HEK293 (cell line): ENCODE measurements at regions not wholly inside any gene's neighbourhood (a gene's known extent, or its start where the extent isn't known, plus 50 kb on each side); places are given as distances from the start of the nearest gene placed in this dataset.

Source experiments
- CTCF ChIA-PET: fragments of 350-600 bp; formaldehyde crosslinking; extraction: SDS; loops from one replicate; lab custom pipeline; 2021; ENCODE audit warnings: antibody characterized with exemption; lab: Yijun Ruan, JAX
- POLR2A ChIA-PET: fragments of 300-600 bp; formaldehyde crosslinking; extraction: SDS; loops from one replicate; lab custom pipeline; 2020; ENCODE audit warnings: antibody characterized with exemption, inconsistent platforms; lab: Yijun Ruan, JAX
- H3K27ac ChIP-seq: fragments of 200-500 bp; sonication (Bioruptor generic); 2 replicates; pipeline ENCODE4 v1.5.1; 2014; ENCODE audit warnings: low read depth, low read length, control low read depth, inconsistent platforms; ENCODE audit errors: extremely low read depth
- H3K36me3 ChIP-seq, 2 experiments: fragments of 200-500 bp in 1 of 2; sonication (Bioruptor generic) in 1 of 2; 1 replicate in 1 of 2; 2 replicates in 1 of 2; pipeline ENCODE4 v1.5.1; 2014 to 2017; ENCODE audit warnings: inconsistent platforms in 2 of 2, low read length in 2 of 2; ENCODE audit not compliant: control insufficient read depth in 2 of 2, insufficient read depth in 1 of 2
- H3K4me1 ChIP-seq: fragments of 200-500 bp; sonication (Bioruptor generic); 2 replicates; pipeline ENCODE4 v1.5.1; 2014; ENCODE audit warnings: mild to moderate bottlenecking, low read length, inconsistent platforms; ENCODE audit not compliant: control insufficient read depth, insufficient read depth
- H3K4me3 ChIP-seq: 2 replicates; pipeline ENCODE4 v1.5.1; 2011; ENCODE audit warnings: low read depth, mild to moderate bottlenecking, control low read depth, low read length, moderate library complexity
- H3K9me3 ChIP-seq: fragments of 200-500 bp; sonication (Bioruptor generic); 2 replicates; pipeline ENCODE4 v1.5.1; 2014; ENCODE audit warnings: low read depth, low read length, inconsistent platforms; ENCODE audit not compliant: control insufficient read depth, insufficient read depth
- GLI2 ChIP-seq: fragments of 450-650 bp; formaldehyde crosslinking; IDR thresholded peaks from 2 replicates; pipeline ENCODE4; 2017; ENCODE audit warnings: missing biosample characterization, missing genetic modification characterization, low read depth, borderline replicate concordance
- RBAK ChIP-seq: fragments of 450-650 bp; formaldehyde crosslinking; IDR thresholded peaks from 2 replicates; pipeline ENCODE4 v1.5.1; 2016; ENCODE audit warnings: missing biosample characterization, missing genetic modification characterization
- SCRT1 ChIP-seq: fragments of 450-650 bp; formaldehyde crosslinking; IDR thresholded peaks from 2 replicates; pipeline ENCODE4 v1.5.1; 2016; ENCODE audit warnings: missing biosample characterization, missing genetic modification characterization, borderline replicate concordance
- YY2 ChIP-seq: fragments of 450-650 bp; formaldehyde crosslinking; IDR thresholded peaks from 2 replicates; pipeline ENCODE4 v1.5.1; 2016; ENCODE audit warnings: missing biosample characterization, missing genetic modification characterization
- ZFP41 ChIP-seq: fragments of 450-650 bp; formaldehyde crosslinking; IDR thresholded peaks from 2 replicates; pipeline ENCODE4 v1.5.1; 2016; ENCODE audit warnings: missing biosample characterization, missing genetic modification characterization, borderline replicate concordance
- ZFP69B ChIP-seq: fragments of 450-650 bp; formaldehyde crosslinking; IDR thresholded peaks from 2 replicates; pipeline ENCODE4 v1.5.1; 2016; ENCODE audit warnings: missing biosample characterization, missing genetic modification characterization
- ZNF121 ChIP-seq: fragments of 450-650 bp; formaldehyde crosslinking; IDR thresholded peaks from 2 replicates; pipeline ENCODE4 v1.5.1; 2016; ENCODE audit warnings: missing biosample characterization, missing genetic modification characterization
- ZNF155 ChIP-seq: fragments of 450-650 bp; formaldehyde crosslinking; IDR thresholded peaks from 2 replicates; pipeline ENCODE4 v1.5.1; 2016; ENCODE audit warnings: missing biosample characterization, missing genetic modification characterization
- ZNF175 ChIP-seq: fragments of 450-650 bp; formaldehyde crosslinking; IDR thresholded peaks from 2 replicates; pipeline ENCODE4 v1.5.1; 2016; ENCODE audit warnings: missing biosample characterization, missing genetic modification characterization
- ZNF223 ChIP-seq: fragments of 450-650 bp; formaldehyde crosslinking; IDR thresholded peaks from 2 replicates; pipeline ENCODE4 v1.5.1; 2016; ENCODE audit warnings: missing biosample characterization, missing genetic modification characterization
- ZNF311 ChIP-seq: fragments of 450-650 bp; formaldehyde crosslinking; IDR thresholded peaks from 2 replicates; pipeline ENCODE4 v1.5.1; 2017; ENCODE audit warnings: missing biosample characterization, missing genetic modification characterization, borderline replicate concordance
- ZNF514 ChIP-seq: fragments of 450-650 bp; formaldehyde crosslinking; IDR thresholded peaks from 2 replicates; pipeline ENCODE4 v1.5.1; 2016; ENCODE audit warnings: missing biosample characterization, missing genetic modification characterization
- ZNF558 ChIP-seq: fragments of 450-650 bp; formaldehyde crosslinking; IDR thresholded peaks from 2 replicates; pipeline ENCODE4 v1.5.1; 2016; ENCODE audit warnings: missing biosample characterization, missing genetic modification characterization
- ZNF560 ChIP-seq: fragments of 450-650 bp; formaldehyde crosslinking; IDR thresholded peaks from 2 replicates; pipeline ENCODE4 v1.5.1; 2017; ENCODE audit warnings: missing biosample characterization, missing genetic modification characterization, borderline replicate concordance
- ZNF621 ChIP-seq: fragments of 450-650 bp; formaldehyde crosslinking; IDR thresholded peaks from 2 replicates; pipeline ENCODE4 v1.5.1; 2017; ENCODE audit warnings: missing biosample characterization, missing genetic modification characterization
- ZNF623 ChIP-seq: fragments of 450-650 bp; formaldehyde crosslinking; IDR thresholded peaks from 2 replicates; pipeline ENCODE4 v1.5.1; 2016; ENCODE audit warnings: missing biosample characterization, missing genetic modification characterization
- ZNF776 ChIP-seq: fragments of 450-650 bp; formaldehyde crosslinking; IDR thresholded peaks from 2 replicates; pipeline ENCODE4 v1.5.0; 2017; ENCODE audit warnings: missing biosample characterization, missing genetic modification characterization, borderline replicate concordance
- TF ChIP-seq, protein P1 (sequence below): fragments of 450-650 bp; formaldehyde crosslinking; IDR thresholded peaks from 2 replicates; pipeline ENCODE4 v1.5.1; 2016; ENCODE audit warnings: missing biosample characterization, missing genetic modification characterization
- TF ChIP-seq, protein P2 (sequence below): fragments of 450-650 bp; formaldehyde crosslinking; IDR thresholded peaks from 2 replicates; pipeline ENCODE4 v1.5.1; 2016; ENCODE audit warnings: missing biosample characterization, missing genetic modification characterization
- TF ChIP-seq, protein P3 (sequence below): fragments of 450-650 bp; formaldehyde crosslinking; IDR thresholded peaks from 2 replicates; pipeline ENCODE4 v1.5.1; 2016; ENCODE audit warnings: missing biosample characterization, missing genetic modification characterization
- TF ChIP-seq, protein P4 (sequence below): fragments of 450-650 bp; formaldehyde crosslinking; conservative IDR thresholded peaks from 2 replicates; pipeline ENCODE4 v1.5.1; 2016; ENCODE audit warnings: low read depth, missing biosample characterization, missing genetic modification characterization
- TF ChIP-seq, protein P5 (sequence below): fragments of 450-650 bp; formaldehyde crosslinking; IDR thresholded peaks from 2 replicates; pipeline ENCODE4 v1.5.1; 2016; ENCODE audit warnings: missing biosample characterization, missing genetic modification characterization

DNA sequence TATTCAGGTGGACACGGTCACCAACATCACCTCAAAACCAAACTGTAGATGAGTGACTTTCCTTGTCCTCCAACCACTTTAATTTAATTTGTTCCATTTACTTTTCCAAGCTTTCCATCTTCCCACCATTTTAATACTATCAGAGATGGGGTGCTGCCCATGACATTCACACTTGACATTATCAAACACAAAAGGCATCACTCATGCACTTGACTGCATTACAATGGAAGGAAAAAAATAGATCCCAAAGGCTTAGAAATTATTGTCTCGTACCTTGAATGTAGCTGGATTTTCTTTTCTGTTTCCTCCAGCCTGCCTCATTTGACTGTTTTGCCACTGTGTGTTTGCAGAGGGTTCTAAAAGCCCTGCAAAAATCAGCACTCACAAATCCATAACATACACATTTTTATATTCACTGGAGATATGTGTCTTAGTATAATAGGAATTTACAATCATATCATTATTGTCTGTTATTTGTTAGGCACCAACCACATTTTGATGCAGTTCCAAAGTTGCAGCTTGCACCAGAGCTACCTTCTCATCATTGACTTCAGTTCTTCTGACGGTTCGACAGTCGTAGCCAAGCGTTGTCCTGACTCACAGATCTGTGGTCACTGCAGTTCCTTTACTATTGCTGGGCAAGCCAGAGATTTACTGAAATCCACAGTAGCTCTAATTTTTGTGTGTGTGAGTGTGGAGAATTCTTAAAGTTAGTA is 712.3 kb upstream of the WWC1 start:
- Histone ChIP-seq H3K9me3 (no peaks in the 10 kb centered on the region), H3K4me1 (no peaks in the 10 kb centered on the region), H3K36me3 (no peaks in the 10 kb centered on the region), H3K27ac (no peak overlapping the region), H3K4me3 (no peak overlapping the region)
- POLR2A ChIA-PET: no interaction called here
- TF ChIP-seq RBAK (tag by site-specific recombination): no peak
- no peak for TF ChIP-seq ZNF623 (tag by site-specific recombination)
- TF ChIP-seq, protein P1, sequence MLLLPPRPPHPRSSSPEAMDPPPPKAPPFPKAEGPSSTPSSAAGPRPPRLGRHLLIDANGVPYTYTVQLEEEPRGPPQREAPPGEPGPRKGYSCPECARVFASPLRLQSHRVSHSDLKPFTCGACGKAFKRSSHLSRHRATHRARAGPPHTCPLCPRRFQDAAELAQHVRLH (tag by site-specific recombination): no peak
- TF ChIP-seq ZNF621 (tag by site-specific recombination): no peak
- TF ChIP-seq, protein P2, sequence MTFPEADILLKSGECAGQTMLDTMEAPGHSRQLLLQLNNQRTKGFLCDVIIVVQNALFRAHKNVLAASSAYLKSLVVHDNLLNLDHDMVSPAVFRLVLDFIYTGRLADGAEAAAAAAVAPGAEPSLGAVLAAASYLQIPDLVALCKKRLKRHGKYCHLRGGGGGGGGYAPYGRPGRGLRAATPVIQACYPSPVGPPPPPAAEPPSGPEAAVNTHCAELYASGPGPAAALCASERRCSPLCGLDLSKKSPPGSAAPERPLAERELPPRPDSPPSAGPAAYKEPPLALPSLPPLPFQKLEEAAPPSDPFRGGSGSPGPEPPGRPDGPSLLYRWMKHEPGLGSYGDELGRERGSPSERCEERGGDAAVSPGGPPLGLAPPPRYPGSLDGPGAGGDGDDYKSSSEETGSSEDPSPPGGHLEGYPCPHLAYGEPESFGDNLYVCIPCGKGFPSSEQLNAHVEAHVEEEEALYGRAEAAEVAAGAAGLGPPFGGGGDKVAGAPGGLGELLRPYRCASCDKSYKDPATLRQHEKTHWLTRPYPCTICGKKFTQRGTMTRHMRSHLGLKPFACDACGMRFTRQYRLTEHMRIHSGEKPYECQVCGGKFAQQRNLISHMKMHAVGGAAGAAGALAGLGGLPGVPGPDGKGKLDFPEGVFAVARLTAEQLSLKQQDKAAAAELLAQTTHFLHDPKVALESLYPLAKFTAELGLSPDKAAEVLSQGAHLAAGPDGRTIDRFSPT: no peak
- no peak for TF ChIP-seq ZNF558 (tag by site-specific recombination)
- TF ChIP-seq ZNF175: no peak
- no peak for TF ChIP-seq GLI2
- TF ChIP-seq ZFP41 (tag by site-specific recombination): no peak
- no peak for TF ChIP-seq ZFP69B (tag by site-specific recombination)
- no peak for TF ChIP-seq ZNF311 (tag by site-specific recombination)
- TF ChIP-seq, protein P3, sequence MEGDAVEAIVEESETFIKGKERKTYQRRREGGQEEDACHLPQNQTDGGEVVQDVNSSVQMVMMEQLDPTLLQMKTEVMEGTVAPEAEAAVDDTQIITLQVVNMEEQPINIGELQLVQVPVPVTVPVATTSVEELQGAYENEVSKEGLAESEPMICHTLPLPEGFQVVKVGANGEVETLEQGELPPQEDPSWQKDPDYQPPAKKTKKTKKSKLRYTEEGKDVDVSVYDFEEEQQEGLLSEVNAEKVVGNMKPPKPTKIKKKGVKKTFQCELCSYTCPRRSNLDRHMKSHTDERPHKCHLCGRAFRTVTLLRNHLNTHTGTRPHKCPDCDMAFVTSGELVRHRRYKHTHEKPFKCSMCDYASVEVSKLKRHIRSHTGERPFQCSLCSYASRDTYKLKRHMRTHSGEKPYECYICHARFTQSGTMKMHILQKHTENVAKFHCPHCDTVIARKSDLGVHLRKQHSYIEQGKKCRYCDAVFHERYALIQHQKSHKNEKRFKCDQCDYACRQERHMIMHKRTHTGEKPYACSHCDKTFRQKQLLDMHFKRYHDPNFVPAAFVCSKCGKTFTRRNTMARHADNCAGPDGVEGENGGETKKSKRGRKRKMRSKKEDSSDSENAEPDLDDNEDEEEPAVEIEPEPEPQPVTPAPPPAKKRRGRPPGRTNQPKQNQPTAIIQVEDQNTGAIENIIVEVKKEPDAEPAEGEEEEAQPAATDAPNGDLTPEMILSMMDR (tag by site-specific recombination): no peak
- no peak for TF ChIP-seq ZNF155 (tag by site-specific recombination)
- CTCF ChIA-PET: interaction anchor here (0.6 to 1.2 kb wide), 3 partner anchors 41 to 494 kb away, joined by 3 to 5 read pairs (median 3); no protein-coding TSS in a partner anchor

DNA sequence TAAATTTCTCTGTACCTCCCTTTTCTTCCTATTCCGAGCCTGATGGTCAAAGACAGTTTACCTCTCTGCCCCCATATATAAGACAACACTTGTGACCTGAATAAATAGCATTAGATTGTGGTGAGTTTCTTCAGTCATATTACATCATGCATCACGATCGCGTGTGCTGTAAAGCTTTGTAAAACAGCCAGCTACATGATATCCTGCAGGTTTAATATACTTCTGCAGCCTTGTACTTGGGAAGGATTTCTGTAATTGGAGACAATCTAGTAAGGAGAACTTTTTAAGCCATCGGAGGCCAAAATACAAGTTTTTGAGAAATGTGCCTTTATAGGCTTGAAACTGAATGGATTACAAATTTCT is 711.8 kb upstream of the WWC1 start:
- Histone ChIP-seq H3K9me3 (no peaks in the 10 kb centered on the region), H3K4me1 (no peaks in the 10 kb centered on the region), H3K36me3 (no peaks in the 10 kb centered on the region)
- POLR2A ChIA-PET: no interaction called here
- TF ChIP-seq ZNF560: no peak
- TF ChIP-seq ZNF121 (tag by site-specific recombination): no peak
- TF ChIP-seq YY2: no peak
- TF ChIP-seq ZNF776 (tag by site-specific recombination): no peak
- no peak for TF ChIP-seq ZNF514 (tag by site-specific recombination)
- TF ChIP-seq, protein P4, sequence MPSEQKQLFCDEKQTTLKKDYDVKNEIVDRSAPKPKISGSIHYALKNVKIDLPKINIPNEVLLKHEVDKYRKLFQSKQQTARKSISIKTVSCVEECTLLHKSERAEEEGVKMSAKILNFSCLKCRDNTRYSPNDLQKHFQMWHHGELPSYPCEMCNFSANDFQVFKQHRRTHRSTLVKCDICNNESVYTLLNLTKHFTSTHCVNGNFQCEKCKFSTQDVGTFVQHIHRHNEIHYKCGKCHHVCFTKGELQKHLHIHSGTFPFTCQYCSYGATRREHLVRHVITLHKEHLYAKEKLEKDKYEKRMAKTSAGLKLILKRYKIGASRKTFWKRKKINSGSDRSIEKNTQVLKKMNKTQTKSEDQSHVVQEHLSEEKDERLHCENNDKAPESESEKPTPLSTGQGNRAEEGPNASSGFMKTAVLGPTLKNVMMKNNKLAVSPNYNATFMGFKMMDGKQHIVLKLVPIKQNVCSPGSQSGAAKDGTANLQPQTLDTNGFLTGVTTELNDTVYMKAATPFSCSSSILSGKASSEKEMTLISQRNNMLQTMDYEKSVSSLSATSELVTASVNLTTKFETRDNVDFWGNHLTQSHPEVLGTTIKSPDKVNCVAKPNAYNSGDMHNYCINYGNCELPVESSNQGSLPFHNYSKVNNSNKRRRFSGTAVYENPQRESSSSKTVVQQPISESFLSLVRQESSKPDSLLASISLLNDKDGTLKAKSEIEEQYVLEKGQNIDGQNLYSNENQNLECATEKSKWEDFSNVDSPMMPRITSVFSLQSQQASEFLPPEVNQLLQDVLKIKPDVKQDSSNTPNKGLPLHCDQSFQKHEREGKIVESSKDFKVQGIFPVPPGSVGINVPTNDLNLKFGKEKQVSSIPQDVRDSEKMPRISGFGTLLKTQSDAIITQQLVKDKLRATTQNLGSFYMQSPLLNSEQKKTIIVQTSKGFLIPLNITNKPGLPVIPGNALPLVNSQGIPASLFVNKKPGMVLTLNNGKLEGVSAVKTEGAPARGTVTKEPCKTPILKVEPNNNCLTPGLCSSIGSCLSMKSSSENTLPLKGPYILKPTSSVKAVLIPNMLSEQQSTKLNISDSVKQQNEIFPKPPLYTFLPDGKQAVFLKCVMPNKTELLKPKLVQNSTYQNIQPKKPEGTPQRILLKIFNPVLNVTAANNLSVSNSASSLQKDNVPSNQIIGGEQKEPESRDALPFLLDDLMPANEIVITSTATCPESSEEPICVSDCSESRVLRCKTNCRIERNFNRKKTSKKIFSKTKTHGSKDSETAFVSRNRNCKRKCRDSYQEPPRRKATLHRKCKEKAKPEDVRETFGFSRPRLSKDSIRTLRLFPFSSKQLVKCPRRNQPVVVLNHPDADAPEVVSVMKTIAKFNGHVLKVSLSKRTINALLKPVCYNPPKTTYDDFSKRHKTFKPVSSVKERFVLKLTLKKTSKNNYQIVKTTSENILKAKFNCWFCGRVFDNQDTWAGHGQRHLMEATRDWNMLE (tag by site-specific recombination): no peak
- TF ChIP-seq ZNF223 (tag by site-specific recombination): no peak
- TF ChIP-seq, protein P5, sequence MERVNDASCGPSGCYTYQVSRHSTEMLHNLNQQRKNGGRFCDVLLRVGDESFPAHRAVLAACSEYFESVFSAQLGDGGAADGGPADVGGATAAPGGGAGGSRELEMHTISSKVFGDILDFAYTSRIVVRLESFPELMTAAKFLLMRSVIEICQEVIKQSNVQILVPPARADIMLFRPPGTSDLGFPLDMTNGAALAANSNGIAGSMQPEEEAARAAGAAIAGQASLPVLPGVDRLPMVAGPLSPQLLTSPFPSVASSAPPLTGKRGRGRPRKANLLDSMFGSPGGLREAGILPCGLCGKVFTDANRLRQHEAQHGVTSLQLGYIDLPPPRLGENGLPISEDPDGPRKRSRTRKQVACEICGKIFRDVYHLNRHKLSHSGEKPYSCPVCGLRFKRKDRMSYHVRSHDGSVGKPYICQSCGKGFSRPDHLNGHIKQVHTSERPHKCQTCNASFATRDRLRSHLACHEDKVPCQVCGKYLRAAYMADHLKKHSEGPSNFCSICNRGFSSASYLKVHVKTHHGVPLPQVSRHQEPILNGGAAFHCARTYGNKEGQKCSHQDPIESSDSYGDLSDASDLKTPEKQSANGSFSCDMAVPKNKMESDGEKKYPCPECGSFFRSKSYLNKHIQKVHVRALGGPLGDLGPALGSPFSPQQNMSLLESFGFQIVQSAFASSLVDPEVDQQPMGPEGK (tag by site-specific recombination): no peak
- TF ChIP-seq SCRT1: no peak
- no peak for TF ChIP-seq ZNF558 (tag by site-specific recombination)
- TF ChIP-seq, all 188 proteins: peak for 0
- H3K4me3 ChIP-seq: no peak overlapping the region
- CTCF ChIA-PET: interaction anchor here (0.6 to 1.2 kb wide), 2 partner anchors 41 to 494 kb away, joined by 3 read pairs; no protein-coding TSS in a partner anchor
- H3K27ac ChIP-seq: no peak overlapping the region
